ENCODE measurements at regions not wholly inside any gene's neighbourhood (a gene's known extent, or its start where the extent isn't known, plus 50 kb on each side); places are given as distances from the start of the nearest gene placed in this dataset.

DNA sequence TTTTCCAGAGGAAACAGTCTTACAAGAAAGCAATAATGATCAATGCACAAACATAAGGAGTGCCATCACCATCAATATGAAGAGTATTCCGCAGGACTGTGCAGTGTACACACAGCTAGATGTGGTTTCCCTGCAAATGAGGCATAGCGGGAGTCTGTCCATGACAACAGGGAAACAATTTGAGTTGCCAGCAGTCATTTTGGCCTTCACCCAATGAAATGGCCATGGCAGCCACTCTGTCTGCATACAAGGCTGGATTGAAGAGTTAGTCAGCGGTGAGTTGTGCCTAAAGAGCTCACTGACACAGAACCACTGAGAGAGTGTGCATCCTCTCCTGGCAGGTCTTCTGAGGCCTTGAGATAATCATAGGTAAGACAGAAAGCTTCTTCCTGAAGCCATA is 303.3 kb downstream of the IPMK start:
- in situ Hi-C loops (cut with HindIII; ENCODE audit: low sequenced_read_pairs): no loop called here

DNA sequence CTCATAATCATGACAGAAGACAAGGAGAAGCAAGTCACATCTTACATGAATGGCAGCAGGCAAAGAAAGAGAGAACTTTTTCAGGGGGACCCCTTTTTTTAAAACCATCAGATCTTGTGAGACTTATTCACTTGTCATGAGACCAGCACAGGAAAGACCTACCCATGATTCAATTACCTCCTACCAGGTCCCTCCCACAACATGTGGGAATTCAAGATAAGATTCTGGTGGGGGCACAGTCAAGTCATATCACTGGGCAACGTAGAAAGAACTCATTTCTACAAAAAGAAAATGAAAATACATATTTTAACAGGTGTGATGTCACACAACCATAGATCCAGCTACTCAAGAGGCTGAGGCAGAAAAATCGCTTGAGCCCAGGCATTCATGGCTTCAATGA is 304.1 kb downstream of the IPMK start:
- in situ Hi-C loops (cut with HindIII; ENCODE audit: low sequenced_read_pairs): no loop called here

DNA sequence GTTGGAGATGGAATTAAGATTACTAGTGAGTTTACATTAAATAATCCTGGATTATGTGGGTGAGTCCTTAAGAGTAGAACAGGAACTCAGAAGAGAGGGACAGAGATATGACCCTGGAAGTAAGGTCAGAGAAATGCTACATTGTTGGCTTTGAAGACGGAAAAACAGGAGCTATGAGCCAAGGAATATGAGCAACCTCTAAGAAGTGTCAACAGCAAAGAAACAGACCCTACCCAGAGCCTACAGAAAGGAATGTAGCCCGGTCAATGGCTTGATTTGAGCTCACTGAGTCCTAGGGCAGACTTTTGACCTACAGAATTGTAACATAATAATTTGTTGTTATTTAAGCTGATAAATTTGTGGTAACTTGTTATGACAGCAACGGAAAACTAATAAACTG is 304.9 kb downstream of the IPMK start:
- in situ Hi-C loops (cut with HindIII; ENCODE audit: low sequenced_read_pairs): no loop called here

DNA sequence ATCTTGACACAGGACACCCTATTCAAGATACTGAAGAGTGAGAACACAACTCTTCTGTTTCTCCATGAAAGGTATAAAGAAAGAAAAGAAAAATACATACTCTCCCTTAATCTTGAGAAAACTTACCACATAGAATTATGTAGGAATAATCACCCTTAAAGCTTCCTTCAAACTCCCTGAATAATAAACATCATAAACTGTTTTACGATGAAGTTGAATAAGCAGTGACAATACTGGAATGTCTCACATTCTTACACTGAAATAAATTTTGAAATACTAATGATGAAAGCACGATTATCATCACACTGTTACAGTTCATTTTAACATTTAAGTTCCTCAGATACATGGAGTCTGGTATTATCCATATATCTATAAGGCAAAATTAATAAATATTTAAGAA is 306.2 kb downstream of the IPMK start:
- in situ Hi-C loops (cut with HindIII; ENCODE audit: low sequenced_read_pairs): no loop called here

DNA sequence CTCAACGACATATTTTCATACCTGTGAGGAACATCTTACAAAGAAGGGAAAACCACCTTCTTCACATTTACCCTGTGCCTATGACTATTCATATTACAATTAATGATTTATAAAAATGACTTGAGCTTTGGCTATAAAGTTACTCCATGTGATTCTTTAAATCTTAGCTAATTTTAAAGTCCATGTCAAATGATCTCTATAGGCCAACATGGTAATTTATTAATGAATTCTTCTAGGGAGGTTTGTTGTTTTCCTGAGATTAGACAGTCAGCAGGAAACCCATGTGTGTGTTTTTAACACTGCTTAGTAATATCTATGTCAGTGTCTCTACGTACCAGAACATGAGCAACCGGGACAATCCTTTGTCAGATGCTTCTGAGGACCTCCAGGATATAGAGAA is 307.3 kb downstream of the IPMK start:
- in situ Hi-C loops (cut with HindIII; ENCODE audit: low sequenced_read_pairs): no loop called here

DNA sequence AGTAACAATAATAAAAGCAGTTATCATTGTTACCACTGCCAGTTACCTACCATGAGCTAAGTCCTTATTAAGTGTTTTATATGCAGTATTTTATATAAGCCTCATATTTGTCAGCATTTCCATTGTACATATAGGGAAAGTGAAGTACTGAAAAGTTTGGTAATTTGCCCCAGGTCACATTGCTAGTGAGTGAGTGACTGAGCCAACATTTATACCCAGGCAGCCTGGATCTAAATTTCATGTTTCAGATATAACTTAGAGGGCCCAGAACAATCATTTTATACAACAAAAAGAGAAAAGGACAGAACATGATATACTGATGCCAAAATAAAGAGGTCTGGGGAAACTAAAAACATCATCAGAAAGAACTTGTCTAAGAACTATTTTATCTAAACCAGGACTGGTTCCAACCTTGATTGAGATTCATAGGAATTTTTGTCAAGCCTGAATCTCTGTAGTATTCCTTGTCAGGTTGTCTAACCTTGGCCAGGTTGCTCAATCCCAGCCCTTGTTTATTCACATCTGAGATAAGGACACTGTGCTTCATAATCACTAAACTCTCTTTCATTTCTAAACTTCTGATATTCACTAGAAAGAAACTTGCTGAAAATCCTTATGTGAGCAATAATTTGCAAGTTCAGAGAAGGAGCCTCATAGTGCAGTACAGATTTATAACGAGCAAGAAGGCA is 308.2 kb downstream of the IPMK start:
- in situ Hi-C loops (cut with HindIII; ENCODE audit: low sequenced_read_pairs): no loop called here

DNA sequence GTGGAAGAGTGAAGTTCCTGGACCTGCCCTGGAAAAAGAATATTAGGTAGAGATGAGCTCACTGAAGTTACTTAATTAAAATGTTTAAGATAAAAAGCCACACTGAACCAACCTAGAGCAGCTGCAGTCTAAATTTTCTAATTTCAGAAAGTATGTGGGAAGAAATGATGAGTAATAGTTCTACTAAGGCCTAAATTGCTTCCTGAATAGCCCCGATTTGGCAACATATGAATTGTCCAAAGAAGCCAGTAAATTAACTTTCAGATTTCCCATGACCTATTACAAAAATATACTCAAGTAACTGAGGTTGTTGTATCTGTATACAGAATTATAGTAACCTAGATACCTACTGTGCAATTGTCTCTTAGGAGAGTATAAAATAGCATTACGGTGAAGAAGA is 312.6 kb downstream of the IPMK start:
- in situ Hi-C loops (cut with HindIII; ENCODE audit: low sequenced_read_pairs): no loop called here

DNA sequence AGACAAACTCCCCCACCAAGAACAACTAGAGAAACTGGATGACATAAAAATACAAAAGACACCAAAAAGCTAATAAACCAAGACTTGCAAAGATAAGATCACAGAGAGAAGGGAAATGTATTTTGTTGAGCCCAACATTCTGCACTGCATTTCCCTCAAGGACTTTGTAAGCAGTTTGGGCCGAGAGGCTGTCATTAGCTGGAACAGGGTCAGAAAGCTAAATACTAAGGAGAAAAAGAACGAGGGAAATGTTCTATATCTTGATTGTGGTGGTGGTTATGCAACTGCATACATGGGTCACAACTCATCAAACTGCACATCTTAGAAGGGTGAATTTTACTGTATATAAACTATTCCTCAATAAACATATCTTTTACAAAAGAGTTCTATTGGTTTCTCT is 315.0 kb downstream of the IPMK start:
- in situ Hi-C loops (cut with HindIII; ENCODE audit: low sequenced_read_pairs): no loop called here

DNA sequence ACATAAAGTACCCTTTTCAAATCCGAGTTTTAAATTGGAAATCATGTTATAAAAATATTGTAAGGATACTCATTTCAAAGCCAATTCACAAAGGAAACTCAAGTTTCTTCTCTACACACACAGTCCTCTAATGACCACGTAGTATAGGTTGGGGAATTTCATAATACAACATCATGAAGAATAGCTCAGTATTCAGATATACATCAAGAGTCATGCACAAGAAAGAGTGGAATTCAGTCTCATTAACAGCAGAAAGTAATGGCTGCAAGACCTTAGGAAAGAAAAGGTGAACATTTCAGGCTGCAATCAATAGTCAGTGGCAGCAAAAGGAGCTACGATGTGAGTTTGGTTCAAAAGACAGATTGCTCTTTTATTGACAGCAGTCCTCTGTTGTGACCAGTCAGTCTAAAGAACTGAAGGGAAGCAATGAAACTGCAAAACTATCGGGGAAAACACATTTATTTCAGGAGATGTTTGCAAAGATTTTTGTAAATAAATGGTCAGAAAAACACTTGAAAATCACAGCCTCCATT is 317.2 kb downstream of the IPMK start:
- in situ Hi-C loops (cut with HindIII; ENCODE audit: low sequenced_read_pairs): no loop called here

DNA sequence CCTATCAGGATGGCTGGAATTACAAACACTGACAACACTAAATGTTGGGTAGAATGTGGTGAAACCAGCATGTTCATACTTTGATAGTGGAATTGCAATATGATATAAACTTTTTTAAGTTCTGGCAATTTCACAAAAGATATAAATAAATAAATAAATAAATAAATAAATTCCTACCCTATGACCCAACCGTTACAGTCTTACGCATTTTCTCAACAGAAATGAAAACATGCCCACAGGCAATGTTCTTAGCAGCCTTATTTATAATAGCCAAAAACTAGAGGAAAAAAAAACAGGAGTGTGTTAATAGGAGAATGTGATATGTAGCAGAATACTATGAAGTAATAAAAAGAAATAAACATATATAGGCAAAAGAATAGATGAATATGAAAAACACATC is 318.9 kb downstream of the IPMK start:
- in situ Hi-C loops (cut with HindIII; ENCODE audit: low sequenced_read_pairs): no loop called here

DNA sequence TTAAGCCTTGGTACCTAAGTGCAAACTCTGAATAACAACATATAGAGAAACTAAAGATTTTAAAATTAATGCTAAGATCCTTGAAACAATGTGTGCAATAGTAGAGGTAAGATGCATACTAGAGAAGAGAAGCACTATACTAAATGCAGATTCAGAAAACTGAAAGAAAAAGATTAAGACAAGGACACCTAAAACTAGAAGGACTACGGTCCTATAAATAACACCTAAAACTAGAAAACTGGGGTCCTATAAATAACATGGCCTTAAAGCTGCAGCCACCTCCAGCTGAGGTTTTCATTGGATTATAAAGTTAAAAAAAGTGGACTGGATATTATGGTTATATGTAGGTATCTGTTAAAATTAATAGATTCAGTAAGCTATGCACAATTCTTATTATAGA is 320.9 kb downstream of the IPMK start:
- in situ Hi-C loops (cut with HindIII; ENCODE audit: low sequenced_read_pairs): no loop called here

DNA sequence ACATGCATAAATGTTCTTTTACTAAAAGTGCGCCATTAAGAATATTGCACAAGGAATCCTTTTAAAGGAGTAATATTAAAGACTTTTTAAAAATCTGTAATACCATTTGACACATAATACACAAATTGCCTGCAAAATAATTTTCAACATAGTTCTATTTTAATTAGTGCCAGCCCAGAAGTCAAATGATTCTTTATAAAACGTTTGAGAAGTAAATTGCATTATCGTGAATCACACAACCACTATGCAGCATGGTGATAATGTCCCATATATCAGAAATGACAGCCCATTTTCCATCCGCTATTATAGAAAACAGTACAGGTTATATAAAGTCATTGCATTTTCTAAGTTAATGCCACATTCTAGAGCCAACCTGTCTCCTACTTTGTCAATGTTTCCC is 324.0 kb downstream of the IPMK start:
- in situ Hi-C loops (cut with HindIII; ENCODE audit: low sequenced_read_pairs): no loop called here

DNA sequence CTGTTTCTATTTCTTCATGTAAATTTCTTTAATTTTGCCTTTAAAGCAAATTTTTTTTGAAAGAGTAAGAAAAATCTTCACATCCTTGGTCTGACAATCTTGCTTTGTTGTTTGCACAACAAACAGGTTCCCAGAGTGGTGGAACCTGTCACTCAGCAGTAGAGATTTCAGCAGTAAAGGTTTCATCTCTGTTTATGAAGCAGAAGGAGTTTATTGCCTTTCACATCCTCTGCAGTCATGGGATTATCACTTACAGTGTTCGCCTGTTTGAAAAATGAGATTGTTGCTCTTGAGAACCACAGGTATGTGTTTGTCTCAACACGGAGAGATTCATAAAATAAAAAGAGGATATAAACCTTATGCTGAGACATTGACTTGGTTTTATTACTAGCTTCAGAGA is 342.6 kb downstream of the IPMK start:
- in situ Hi-C loops (cut with HindIII; ENCODE audit: low sequenced_read_pairs): no loop called here

DNA sequence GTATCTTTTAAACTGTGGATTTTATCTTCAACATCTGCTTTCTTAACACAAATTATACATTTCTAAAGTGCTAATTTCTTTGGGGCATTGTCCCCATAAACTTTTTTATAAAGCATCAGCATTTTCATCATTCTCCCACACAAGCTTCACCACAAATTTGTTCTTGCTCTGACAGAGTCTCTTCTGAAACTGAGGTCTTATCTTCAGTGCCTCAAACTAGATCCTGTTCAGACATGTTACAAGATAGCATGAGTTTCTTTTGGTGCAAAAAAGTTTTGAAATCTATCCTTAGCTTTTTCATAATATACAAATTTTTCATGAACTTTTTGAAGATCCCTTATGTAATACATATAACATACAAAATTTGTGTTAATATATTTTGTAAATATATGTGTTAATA is 346.6 kb downstream of the IPMK start:
- in situ Hi-C loops (cut with HindIII; ENCODE audit: low sequenced_read_pairs): no loop called here

DNA sequence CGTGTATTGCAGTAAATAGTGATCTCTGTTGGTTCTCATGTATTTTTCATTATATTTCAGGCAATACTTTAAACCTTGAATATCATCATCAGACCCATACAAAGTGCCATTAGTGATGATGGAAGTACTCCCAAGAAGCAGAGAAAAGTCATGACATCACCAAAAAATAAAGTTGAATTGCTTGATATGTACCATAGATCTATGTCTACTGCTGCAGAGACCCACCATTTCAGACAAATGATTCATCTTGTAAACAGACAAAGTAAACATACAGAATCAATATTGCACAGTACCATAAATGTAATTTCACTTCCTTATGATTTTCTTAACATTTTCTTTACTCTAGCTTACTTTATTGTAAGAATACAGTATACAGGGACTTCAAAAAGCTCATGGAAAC is 347.8 kb downstream of the IPMK start:
- in situ Hi-C loops (cut with HindIII; ENCODE audit: low sequenced_read_pairs): no loop called here

DNA sequence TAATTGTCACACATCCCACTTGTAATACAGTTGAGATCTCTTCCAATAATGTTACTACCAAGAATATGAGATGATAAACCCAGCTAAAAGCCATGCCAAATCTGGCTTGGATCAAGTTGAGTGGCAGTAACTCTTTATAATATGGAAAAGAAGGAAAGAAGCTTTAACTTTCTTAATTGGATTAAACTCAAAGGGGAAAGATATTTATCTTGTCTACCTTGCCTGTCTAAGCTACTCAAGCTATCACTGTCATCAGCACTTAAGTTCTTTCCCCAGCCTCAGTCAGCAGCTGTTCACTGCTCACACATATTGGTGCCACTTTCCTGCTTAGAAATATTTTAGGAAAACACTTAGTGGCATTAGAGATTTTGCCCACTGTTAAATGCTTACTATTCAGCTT is 350.7 kb downstream of the IPMK start:
- in situ Hi-C loops (cut with HindIII; ENCODE audit: low sequenced_read_pairs): no loop called here

DNA sequence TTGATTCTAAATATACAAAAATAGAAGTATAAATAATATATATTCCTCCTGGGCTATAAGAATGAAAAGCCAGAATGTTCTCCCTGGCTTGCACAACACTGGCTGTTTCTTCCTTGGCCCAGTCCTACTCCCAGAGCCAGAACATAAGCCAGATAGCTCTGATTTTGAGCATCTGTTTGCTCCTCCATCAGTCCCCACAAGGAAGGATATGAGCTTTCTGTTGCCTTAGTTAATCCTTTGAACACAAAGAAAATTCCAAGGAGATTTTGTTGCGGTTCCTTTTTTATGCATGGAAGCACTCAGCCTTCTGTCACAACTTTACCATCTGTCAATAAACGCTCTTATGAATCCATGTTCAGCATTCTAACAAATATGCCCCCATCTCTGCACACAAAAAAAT is 361.8 kb downstream of the IPMK start:
- in situ Hi-C loops (cut with HindIII; ENCODE audit: low sequenced_read_pairs): no loop called here

DNA sequence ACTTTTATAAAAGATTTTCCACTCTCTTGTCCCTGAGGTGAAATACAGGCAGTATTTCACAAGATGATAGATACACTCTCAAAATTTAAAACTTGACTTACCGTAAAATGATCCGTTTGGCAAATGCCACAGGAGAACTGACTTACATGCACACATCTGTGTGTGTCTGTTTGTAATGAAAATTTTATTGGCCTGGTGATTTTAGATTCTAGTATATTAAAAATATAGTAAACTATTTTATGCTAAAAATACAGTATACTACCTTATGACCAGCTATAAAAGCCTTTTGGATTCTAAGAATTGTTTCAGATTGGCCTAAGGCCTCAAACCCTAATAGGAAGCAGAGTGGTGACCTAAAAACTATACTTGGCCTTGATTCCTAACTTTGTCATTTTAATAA is 362.7 kb downstream of the IPMK start:
- in situ Hi-C loops (cut with HindIII; ENCODE audit: low sequenced_read_pairs): no loop called here

DNA sequence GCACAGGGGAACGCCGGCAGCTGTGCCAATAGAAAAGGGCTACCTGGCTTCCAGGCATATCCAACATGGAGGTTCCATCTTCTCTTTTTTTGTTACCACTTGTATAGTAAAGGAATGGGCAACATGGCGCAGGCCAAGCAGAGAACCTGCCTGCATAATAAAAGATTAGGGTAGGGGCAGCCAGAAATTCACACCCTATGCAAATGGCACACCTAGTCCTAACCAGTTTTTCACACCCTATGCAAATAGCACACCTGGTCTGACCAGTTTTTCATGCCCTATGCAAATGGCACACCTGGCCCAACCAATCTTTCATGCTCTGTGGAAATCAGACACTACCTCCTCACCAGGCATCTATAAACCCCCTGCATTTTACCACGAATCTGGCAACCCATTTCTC is 369.5 kb downstream of the IPMK start:
- in situ Hi-C loops (cut with HindIII; ENCODE audit: low sequenced_read_pairs): no loop called here

DNA sequence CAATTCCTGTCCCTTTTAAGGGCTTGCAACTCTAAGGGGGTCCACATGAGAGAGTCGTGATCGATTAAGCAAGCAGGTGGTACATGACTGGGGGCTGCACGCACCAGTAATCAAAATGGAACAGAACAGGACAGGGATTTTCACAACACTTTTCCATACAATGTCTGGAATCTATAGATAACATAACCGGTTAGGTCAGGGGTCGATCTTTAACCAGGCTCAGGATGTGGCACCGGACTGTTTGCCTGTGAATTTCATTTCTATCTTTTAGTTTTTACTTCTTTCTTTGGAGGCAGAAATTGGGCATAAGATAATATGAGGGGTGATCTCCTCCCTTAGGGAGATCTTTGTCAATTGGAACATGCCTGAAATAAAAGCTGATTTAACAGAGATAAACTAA is 370.1 kb downstream of the IPMK start:
- in situ Hi-C loops (cut with HindIII; ENCODE audit: low sequenced_read_pairs): no loop called here

DNA sequence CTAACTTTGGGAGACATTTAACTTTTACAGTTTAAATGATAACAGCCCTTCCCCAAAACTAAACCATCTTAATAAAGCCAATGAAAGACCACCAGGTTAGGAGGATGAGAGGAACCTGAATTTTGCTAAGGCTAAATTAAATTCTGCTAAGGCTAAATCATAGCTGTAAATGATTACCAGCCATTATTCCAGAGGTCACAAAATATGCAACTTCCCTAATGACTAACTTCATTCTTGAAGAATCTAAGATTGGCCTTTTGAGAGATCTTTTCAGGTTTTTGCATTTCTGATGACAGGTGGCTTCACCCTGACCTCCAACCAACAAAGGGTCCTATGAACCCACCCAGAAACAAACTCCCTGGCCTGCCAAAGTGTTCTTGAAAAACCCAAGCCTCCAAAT is 373.3 kb downstream of the IPMK start:
- in situ Hi-C loops (cut with HindIII; ENCODE audit: low sequenced_read_pairs): no loop called here

DNA sequence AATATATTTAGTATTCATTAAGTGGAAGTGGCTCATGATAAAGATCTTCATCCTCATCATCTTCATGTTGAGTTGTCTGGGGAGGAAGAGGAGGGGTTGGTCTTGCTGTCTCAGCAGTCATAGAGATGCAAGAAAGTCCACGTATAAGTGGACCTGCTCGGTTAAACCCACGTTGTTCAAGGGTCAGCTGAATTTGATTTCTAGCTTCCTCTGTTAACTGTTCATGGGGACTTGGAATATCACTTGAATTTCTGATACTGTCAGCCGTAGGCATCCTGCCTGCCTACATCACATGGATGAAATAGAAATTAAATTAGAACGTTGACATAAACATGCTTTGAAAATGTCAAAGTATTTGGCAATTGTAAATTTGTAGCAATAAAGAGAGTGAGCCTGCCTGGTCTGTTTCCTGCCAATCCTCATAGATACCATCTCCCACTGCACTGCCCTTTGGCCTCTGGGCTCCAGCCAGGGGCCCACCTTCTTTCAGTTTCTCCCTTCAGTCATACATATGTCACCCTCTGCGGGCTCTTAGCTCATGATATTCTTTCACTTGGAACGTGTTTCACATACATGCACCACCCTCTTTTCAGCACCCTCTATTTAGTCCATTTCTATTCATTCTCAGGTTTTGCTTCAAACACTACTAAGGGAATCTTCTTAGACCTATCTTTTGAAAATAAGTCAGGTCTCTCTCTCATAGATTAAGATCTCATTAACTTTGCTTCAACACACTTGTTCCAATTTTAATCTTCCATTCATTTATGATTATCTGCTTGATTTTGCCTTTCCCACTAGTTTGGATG is 376.3 kb downstream of the IPMK start:
- in situ Hi-C loops (cut with HindIII; ENCODE audit: low sequenced_read_pairs): no loop called here
